ENCODE measurements at regions not wholly inside any gene's neighbourhood (a gene's known extent, or its start where the extent isn't known, plus 50 kb on each side); places are given as distances from the start of the nearest gene placed in this dataset.

DNA sequence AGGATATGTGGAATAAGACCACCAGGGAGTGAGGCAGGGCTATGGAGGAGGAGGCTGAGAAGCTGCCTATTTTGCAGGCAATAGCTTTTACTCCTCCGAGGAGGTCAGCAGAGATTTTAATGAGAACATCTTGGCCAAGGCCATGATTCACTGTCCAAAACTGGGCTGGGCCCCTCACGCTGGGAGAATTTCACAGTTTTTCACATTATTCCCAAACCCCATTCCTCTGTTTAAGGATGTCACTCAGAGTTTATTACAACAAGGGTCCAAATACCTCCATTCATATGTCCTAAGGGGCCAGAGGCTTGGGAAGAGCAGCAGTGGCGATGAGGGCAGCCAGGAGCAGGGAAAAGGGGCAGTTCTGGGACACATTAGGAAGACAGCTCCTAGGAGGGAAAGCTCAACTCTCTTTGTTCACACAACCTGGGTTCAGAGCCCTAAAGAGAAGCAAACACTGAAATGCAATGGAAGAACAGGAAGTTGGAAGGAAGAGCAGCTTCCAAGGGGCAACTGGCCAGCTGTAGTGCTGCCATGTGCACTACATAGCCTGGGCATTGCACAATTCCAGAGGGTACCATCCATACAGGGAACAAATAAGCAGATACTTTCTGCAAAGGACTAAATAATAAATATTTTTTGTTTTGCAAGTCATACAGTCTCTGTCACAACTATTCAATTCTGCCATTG, 283.2 kb downstream of the NUAK1 start:
- H3K27ac Mint-ChIP-seq, result no peak overlapping the region
- H3K9me3 Mint-ChIP-seq, result no peaks in the 10 kb centered on the region
- H3K36me3 Mint-ChIP-seq, result no peaks in the 10 kb centered on the region
- no peak overlapping the region for H3K4me3 Mint-ChIP-seq
- H3K4me1 Mint-ChIP-seq, result no peaks in the 10 kb centered on the region
- peaks cover 5% of the 10 kb centered on the region for H3K27me3 Mint-ChIP-seq

DNA sequence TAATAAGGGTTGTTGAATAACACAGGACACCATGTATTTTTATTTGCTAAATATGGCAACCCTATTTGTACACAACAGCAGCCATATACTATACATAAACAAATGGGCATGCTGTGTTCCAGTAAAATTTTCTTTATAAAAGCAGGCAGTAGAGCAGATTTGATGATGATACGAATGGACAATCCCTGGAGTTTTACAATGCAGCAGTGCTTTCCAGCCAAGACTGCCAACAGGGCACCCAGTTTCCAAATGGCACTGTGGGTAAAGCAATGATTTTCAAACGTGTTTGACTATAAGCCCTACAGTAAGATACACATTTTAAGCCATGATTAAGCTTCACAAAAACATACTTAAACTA, 282.7 kb downstream of the NUAK1 start:
- Mint-ChIP-seq H3K4me1 (no peaks in the 10 kb centered on the region), H3K36me3 (no peaks in the 10 kb centered on the region), H3K27ac (no peak overlapping the region), H3K4me3 (no peak overlapping the region), H3K9me3 (no peaks in the 10 kb centered on the region), H3K27me3 (peaks cover 3% of the 10 kb centered on the region)

DNA sequence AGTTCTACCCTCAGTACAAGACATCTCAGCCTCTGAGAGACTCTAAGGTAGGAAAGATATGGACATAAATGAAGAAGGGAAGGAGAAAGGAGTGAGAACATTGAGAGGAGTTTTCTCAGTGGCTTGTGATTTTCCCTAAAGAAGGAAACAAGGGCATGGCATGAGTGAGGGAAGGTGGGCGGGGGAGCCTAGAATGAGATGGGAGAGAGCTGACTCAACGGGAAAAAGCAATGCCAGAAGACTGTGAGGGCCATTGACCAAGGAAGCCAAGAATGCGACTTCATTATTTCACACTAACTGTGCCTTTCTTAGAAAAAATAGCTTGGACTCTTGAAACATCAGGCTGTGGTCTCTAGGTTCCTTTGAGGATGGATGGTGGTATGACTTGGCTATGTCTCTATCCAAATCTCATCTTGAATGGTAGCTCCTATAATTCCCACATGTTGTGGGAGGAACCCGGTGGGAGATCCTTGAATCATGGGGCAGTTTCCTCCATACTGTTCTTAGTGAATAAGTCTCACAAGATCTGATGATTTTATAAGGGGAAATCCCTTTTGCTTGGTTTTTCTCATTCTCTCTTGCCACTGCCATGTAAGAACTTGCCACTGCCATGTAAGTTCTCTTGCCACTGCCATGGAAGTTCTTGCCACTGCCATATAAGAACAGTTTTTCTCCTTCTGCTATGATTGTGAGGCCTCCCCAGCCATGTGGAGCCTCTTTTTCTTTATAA, 279.6 kb downstream of the NUAK1 start:
- no peak overlapping the region for H3K4me3 Mint-ChIP-seq
- H3K36me3 Mint-ChIP-seq, result no peaks in the 10 kb centered on the region
- H3K4me1 Mint-ChIP-seq, result no peaks in the 10 kb centered on the region
- H3K9me3 Mint-ChIP-seq, result no peaks in the 10 kb centered on the region
- peaks cover 5% of the 10 kb centered on the region for H3K27me3 Mint-ChIP-seq
- no peak overlapping the region for H3K27ac Mint-ChIP-seq

DNA sequence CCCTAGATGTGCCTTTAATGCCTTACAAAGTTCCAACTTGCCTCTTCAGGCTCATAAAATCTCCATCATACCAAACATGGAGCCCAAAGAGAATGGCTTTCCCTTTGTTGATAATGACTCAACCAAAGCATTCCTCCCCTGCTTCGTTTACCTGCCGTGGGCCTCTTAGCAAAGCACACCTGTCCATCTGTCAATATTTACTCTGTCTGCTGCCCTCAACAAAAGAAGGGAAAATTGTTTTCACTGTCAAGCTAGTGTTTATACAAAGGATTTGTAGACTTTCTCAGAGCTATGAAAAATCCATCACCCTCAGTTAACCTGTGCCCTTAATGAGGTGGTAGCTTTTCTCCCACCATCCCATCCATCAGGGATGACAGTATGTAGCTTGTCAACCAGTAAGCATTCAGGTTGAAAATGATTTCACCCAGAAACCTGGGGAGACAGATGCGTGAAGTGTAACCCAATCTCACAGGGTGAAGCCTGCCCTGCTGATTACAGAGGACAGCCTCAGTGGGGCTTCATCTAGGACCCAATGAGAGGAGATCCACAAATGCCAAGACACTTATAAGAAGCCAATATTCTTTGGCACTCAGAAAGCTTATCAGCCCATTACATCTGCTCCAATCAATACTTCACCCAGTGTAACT, 278.1 kb downstream of the NUAK1 start:
- Mint-ChIP-seq H3K4me3 (no peak overlapping the region), H3K27ac (no peak overlapping the region), H3K36me3 (no peaks in the 10 kb centered on the region), H3K9me3 (no peaks in the 10 kb centered on the region), H3K4me1 (no peaks in the 10 kb centered on the region), H3K27me3 (peaks cover 5% of the 10 kb centered on the region)

DNA sequence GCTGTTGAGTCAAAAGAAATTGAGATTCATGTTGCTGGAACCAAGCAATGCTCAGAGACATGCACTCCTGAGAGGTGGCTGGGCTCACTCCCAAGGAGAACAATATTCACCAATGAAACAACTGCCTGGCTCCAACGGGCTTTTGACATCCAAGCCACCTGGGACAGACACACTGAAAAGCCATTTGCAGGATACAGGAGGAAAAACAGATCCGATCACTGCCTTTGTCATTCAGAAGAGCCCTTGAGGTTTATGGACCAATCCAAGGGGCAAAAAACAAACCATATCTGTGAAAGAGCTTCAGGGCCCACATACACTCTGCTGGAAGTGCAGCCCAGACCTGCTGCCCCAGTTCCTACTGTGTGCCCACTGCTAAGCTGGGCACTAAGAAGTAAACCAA, 277.5 kb downstream of the NUAK1 start:
- H3K27me3 Mint-ChIP-seq, result peaks cover 5% of the 10 kb centered on the region
- H3K9me3 Mint-ChIP-seq, result no peaks in the 10 kb centered on the region
- H3K4me1 Mint-ChIP-seq, result no peaks in the 10 kb centered on the region
- H3K27ac Mint-ChIP-seq, result no peak overlapping the region
- H3K4me3 Mint-ChIP-seq, result no peak overlapping the region
- no peaks in the 10 kb centered on the region for H3K36me3 Mint-ChIP-seq

DNA sequence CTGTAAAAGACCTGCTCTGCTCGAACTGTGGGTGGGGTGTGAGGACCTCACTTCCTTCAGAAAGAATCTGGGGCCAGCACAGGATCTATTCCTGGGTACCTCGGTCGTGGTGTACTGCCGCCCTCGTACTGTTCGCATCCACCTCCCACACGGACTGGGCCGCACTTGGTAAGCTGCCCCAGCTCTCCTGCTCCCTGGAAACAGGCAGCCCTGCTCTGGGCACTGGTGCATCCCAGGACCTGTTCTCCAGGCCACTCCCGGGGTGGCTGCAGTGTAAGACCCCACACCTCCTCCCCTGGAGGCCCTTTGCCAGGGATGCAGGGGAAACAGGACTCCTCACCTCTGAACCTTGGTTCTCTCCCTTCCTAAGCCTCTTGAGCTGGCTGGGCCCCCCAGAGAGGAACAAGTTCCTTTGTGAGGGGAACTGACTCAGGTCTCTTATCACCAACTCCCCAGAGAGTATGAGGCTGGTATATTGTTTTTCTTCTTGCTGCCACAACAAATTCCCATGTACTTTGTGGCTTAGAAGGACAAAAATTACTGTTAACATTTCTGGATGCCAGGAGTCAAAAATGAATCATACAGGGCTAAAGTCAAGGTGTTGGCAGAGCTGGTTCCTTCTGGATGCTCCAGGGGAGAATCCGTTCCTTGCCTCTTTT, 276.5 kb downstream of the NUAK1 start:
- no peak overlapping the region for H3K4me3 Mint-ChIP-seq
- no peaks in the 10 kb centered on the region for H3K4me1 Mint-ChIP-seq
- peaks cover 5% of the 10 kb centered on the region for H3K27me3 Mint-ChIP-seq
- no peaks in the 10 kb centered on the region for H3K36me3 Mint-ChIP-seq
- no peak overlapping the region for H3K27ac Mint-ChIP-seq
- no peaks in the 10 kb centered on the region for H3K9me3 Mint-ChIP-seq

DNA sequence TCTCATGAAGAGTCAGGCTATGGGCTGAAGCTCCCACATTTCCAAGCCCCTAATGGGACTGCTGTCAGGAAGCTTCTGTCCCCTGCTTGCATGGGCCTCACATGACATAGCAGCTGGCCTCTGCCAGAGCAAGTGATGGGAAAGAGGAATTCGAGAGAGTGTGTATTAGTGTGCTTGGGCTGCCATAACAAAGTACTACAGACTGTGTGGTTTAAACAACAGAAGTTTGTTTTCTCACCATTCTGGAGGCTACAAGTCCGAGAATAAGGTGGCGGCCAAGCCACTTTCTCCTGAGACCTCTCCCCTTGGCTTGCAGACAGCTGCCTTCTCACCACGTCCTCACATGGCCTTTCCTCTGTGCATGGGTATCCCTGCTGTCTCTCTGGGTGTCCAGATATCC, 274.4 kb downstream of the NUAK1 start:
- H3K4me1 Mint-ChIP-seq, result no peaks in the 10 kb centered on the region
- H3K36me3 Mint-ChIP-seq, result no peaks in the 10 kb centered on the region
- H3K4me3 Mint-ChIP-seq, result no peak overlapping the region
- H3K27ac Mint-ChIP-seq, result no peak overlapping the region
- no peaks in the 10 kb centered on the region for H3K9me3 Mint-ChIP-seq
- H3K27me3 Mint-ChIP-seq, result peaks cover 5% of the 10 kb centered on the region

DNA sequence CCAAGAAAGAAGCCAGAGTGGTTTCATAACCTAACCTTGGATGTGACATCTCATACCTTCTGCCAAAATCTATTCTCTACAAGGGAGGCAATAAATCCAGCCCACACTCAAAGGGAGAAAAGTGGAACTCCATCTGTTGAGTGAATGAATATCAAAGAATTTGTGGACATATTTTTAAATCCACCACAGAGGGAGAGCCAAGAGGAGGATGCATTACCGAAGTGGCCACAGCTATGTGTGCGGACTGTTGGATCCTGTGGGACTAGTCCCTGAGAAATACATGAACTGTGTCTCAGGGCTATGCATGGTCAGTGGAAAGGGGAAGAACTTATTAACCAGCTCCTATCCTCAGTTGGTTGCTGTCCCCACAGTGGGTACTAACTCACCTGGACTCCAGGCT, 273.9 kb downstream of the NUAK1 start:
- no peaks in the 10 kb centered on the region for H3K4me1 Mint-ChIP-seq
- peaks cover 3% of the 10 kb centered on the region for H3K27me3 Mint-ChIP-seq
- H3K9me3 Mint-ChIP-seq, result no peaks in the 10 kb centered on the region
- no peak overlapping the region for H3K27ac Mint-ChIP-seq
- no peaks in the 10 kb centered on the region for H3K36me3 Mint-ChIP-seq
- no peak overlapping the region for H3K4me3 Mint-ChIP-seq

DNA sequence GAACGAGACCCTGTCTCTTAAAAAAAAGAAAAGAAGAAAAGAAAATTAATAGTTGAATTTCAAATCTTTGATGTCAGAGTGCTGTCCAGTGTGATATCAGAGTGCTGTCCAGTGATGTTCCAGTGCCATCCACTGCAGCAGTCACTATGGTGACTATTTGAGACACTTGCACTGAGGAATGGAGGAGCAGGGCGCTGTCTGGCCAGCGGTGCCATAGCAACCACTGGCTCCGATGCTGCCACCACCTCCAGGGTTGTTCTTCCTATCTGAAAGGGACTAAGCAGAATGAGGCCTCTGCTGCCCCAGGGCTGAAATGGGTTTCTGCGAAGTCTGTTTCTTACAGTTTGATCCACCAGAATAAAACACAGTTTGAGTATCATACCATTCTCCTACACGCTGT, 272.9 kb downstream of the NUAK1 start:
- Mint-ChIP-seq H3K27me3 (peaks cover 2% of the 10 kb centered on the region), H3K9me3 (no peaks in the 10 kb centered on the region), H3K4me1 (no peaks in the 10 kb centered on the region), H3K36me3 (no peaks in the 10 kb centered on the region), H3K4me3 (no peak overlapping the region), H3K27ac (no peak overlapping the region)

DNA sequence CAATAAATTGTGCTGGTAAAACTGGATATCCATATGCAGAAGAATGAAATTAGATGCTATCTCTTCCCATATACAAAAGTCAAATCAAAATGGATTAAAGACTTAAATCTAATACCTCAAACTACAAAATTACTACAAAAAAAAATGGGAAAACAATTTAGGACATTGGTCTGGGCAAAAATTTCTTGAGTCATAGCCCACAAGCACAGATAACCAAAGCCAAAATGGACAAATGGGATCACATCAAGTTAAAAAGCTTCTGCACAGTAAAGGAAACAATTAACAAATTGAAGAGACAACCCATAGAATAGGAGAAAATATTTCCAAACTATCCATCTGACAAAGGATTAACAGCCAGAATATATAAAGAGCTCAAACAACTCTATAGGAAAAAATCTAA, 264.6 kb downstream of the NUAK1 start:
- H3K36me3 Mint-ChIP-seq, result no peaks in the 10 kb centered on the region
- H3K9me3 Mint-ChIP-seq, result peaks cover 7% of the 10 kb centered on the region
- no peak overlapping the region for H3K27ac Mint-ChIP-seq
- no peak overlapping the region for H3K4me3 Mint-ChIP-seq
- no peaks in the 10 kb centered on the region for H3K4me1 Mint-ChIP-seq
- peaks cover 1% of the 10 kb centered on the region for H3K27me3 Mint-ChIP-seq

DNA sequence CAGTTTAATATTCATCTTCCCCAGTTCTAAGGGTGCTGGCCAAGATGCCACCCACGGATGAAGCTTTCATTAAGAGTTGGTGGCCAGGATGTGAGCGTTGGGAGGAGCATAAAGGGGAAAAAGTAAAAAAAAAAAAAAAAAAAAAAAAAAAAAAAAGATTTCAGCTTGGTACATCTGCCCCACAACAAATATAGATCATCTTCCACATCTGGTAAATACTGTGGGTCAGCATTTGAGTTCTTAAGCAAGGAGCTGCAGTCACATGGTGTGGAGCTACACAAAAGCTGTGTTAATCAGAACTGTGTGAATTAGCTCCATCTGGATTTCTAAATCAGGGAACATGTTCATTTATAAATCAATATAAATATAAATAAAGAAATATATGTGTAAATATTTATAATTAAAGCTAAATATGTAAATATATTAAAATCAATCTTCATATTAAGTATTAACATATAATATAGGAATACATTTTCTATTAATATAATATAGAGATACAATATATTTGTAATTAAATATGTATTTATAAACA, 262.3 kb downstream of the NUAK1 start:
- no peak overlapping the region for H3K27ac Mint-ChIP-seq
- H3K9me3 Mint-ChIP-seq, result peaks cover 11% of the 10 kb centered on the region
- no peaks in the 10 kb centered on the region for H3K4me1 Mint-ChIP-seq
- H3K4me3 Mint-ChIP-seq, result no peak overlapping the region
- no peaks in the 10 kb centered on the region for H3K36me3 Mint-ChIP-seq
- peaks cover 4% of the 10 kb centered on the region for H3K27me3 Mint-ChIP-seq

DNA sequence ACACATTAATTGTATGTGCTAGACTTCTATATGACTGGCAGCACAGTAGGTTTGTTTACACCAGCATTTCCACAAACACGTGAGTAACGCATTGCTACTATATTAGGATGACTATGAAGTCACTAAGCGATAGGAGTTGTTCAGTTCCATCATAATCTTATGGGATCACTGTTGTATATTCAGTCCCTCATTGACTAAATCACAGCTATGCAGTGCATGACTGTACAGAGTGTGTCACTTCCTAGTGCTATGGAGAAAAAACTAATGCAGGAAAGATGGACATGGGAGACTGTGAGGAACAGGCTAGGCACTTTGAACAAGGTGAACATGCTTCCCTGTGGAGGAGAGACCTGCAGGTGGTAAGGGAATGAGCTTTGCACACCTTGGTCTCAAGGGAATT, 259.8 kb downstream of the NUAK1 start:
- Mint-ChIP-seq H3K27ac (no peak overlapping the region), H3K4me3 (no peak overlapping the region), H3K27me3 (peaks cover 3% of the 10 kb centered on the region), H3K9me3 (peaks cover 4% of the 10 kb centered on the region), H3K4me1 (no peaks in the 10 kb centered on the region), H3K36me3 (no peaks in the 10 kb centered on the region)

DNA sequence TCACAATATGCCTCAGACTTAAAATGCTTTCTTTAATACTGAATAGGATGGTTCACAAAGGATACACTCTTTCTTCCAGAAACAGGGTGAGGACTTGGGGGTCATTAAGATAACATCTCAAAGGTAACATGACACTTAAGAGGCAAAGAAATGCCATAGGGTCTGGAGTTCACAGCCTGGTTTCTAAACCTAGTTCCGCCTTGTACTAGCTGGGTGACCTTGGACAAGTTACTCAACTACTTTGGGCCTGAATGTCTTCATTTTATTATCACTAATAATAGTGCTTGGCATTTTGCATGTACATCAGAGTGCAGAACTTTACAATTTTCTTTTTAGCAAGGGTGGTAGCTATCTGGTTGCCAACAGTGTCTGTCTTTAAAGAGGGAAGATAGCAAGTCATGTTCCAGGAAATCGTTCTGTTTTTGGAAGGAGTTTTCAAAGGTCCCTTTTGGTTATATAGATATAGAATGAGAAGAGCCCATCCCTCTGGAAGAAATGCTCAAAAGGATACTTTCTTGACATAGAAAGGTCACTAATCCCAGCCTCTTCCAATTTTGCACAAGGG, 257.8 kb downstream of the NUAK1 start:
- peaks cover 3% of the 10 kb centered on the region for H3K27me3 Mint-ChIP-seq

DNA sequence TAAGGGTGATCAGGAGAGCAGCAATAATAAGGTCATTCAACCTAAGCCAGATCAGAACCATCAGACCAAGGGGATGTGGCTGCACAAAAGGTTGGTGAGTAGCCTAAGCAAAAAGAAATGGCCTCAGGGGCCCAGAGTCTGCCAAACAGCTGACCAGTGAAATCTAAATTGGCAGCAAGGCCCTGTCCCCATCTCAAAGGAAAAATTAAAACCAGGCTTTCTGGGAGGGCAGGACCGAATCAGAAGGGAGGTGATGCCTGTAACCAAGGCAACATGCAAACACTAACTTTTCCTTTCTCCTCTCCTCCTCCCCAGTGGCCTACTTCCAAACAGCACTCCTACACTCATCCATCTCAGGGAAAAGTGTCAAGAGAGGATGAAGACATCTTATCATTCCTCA, 256.4 kb downstream of the NUAK1 start:
- H3K4me3 Mint-ChIP-seq, result no peak overlapping the region
- H3K4me1 Mint-ChIP-seq, result no peaks in the 10 kb centered on the region
- H3K27ac Mint-ChIP-seq, result no peak overlapping the region
- no peaks in the 10 kb centered on the region for H3K36me3 Mint-ChIP-seq
- H3K27me3 Mint-ChIP-seq, result peaks cover 3% of the 10 kb centered on the region
- H3K9me3 Mint-ChIP-seq, result peaks cover 4% of the 10 kb centered on the region

More for the DNA sequence above, 257.8 kb downstream of the NUAK1 start:
- Mint-ChIP-seq H3K4me1 (no peaks in the 10 kb centered on the region), H3K4me3 (no peak overlapping the region), H3K36me3 (no peaks in the 10 kb centered on the region), H3K9me3 (peaks cover 4% of the 10 kb centered on the region), H3K27ac (no peak overlapping the region)

DNA sequence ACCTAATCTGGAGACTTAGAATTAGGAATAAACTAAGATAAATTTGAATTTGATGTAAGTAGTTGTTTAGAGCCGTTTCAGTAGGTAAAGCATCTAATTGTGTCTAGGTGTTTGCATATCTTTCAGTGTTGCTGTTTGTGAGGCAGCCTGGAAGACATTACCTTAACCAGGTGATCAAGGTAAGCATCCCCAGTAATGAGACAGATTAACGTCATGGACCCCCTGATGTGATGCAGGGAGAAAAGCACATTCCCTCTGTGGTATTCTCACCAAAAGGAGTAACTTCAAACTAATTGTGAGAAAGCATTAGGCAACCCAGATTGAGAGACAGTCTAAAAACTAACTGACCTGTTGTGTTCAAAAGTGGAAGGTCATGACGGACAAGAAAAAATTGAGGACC, 251.6 kb downstream of the NUAK1 start:
- Mint-ChIP-seq H3K4me1 (no peaks in the 10 kb centered on the region), H3K36me3 (no peaks in the 10 kb centered on the region), H3K27ac (no peak overlapping the region), H3K4me3 (no peak overlapping the region), H3K27me3 (no peaks in the 10 kb centered on the region), H3K9me3 (no peaks in the 10 kb centered on the region)
